Activated naive CD8-positive, alpha-beta T cell treated with anti-CD3 and anti-CD28 coated beads, Interleukin-2, amount 50 U/mL, for 24 hours (primary cell): ENCODE measurements at regions not wholly inside any gene's neighbourhood (a gene's known extent, or its start where the extent isn't known, plus 50 kb on each side); places are given as distances from the start of the nearest gene placed in this dataset.

ENCODE experiments used
- ATAC-seq: fragments of 150-1000 bp; cut with Tn5 transposase; one replicate; pipeline ENCODE4 v1.10.0; 2021
- DNase-seq: peaks from one replicate; pipeline ENCODE4 v3.0.0; 2021
- H3K27ac Mint-ChIP-seq: one replicate; pipeline ENCODE4 v1.8.0; 2021; ENCODE audit warnings: mild to moderate bottlenecking, mixed read lengths
- H3K27me3 Mint-ChIP-seq: one replicate; pipeline ENCODE4 v1.8.0; 2021; ENCODE audit warnings: mixed read lengths
- H3K36me3 Mint-ChIP-seq: one replicate; pipeline ENCODE4 v1.8.0; 2021; ENCODE audit warnings: low read depth, mixed read lengths
- H3K4me1 Mint-ChIP-seq: one replicate; pipeline ENCODE4 v1.8.0; 2021; ENCODE audit warnings: mixed read lengths
- H3K4me3 Mint-ChIP-seq: one replicate; pipeline ENCODE4 v1.8.0; 2021; ENCODE audit warnings: mild to moderate bottlenecking, moderate library complexity, mixed read lengths
- H3K9me3 Mint-ChIP-seq: one replicate; pipeline ENCODE4 v1.8.0; 2021; ENCODE audit warnings: mixed read lengths

DNA sequence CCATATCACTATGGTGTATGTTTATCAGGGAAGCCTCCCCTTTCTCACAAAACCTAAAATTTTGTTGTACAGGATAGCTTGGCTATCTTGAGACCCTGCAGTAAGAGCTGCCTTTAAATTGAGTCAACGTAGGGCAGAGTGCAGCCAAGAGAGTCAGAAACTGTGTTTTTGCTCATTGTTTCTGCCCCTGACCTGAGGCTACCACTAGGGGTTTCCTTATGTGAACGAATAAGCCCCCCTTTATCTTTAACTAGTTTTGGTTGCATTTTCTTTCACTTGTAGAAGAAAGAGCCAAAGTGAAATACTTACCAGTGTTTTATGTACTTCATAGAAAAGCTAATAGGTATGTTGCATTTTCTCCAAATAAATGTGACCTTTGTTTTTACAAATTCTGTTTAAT is 149.9 kb upstream of the TMC3 start:
- no peaks in the 10 kb centered on the region for H3K9me3 Mint-ChIP-seq
- H3K27me3 Mint-ChIP-seq, result peaks cover 2% of the 10 kb centered on the region
- DNase-seq, result no peak
- H3K4me1 Mint-ChIP-seq, result no peaks in the 10 kb centered on the region
- ATAC-seq, result no peak
- no peak overlapping the region for H3K4me3 Mint-ChIP-seq
- H3K27ac Mint-ChIP-seq, result no peak overlapping the region
- no peaks in the 10 kb centered on the region for H3K36me3 Mint-ChIP-seq

DNA sequence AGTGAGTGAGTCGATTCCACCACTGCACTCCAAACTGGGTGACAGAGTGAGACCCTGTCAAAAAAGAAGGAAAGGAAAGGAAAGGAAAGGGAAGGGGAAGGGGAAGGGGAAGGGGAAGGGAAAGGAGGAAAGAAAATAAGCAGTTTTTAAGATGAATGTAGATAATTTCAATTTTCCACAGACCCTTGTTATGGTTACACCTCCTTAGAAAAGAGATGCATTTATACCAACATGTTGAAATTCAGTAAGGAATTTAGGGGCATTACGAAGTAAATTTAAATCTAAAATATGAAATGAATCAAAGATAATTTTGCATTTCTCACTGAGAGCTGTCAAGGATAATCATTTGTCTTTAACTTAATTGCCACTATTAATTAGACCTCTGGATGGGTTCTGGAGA is 146.5 kb upstream of the TMC3 start:
- no peak overlapping the region for H3K4me3 Mint-ChIP-seq
- DNase-seq (no peak), ATAC-seq (no peak)
- H3K9me3 Mint-ChIP-seq, result no peaks in the 10 kb centered on the region
- no peaks in the 10 kb centered on the region for H3K4me1 Mint-ChIP-seq
- peaks cover 5% of the 10 kb centered on the region for H3K27me3 Mint-ChIP-seq
- H3K36me3 Mint-ChIP-seq, result no peaks in the 10 kb centered on the region
- no peak overlapping the region for H3K27ac Mint-ChIP-seq

DNA sequence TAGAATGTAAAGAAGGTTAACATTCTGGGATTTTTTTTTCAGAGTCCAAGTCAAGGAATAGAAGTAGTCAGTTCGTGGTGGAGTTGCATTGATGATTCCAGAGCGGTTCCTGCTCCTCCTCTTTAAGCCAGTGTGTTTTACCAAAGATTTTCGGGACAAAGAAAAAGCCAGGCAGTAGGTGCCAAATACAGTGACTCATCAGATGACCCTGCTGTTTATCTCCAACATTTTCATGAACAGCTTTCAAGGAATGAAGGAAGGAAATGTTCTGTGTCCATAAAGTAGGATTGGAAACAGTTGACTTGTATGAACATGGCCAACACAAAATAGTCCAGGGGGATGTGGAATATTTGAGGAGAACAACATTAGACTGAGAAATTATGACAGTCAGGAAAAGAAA is 142.4 kb upstream of the TMC3 start:
- no peak for DNase-seq
- Mint-ChIP-seq H3K27me3 (peaks cover 6% of the 10 kb centered on the region), H3K36me3 (no peaks in the 10 kb centered on the region), H3K9me3 (no peaks in the 10 kb centered on the region), H3K27ac (no peak overlapping the region), H3K4me1 (no peaks in the 10 kb centered on the region), H3K4me3 (no peak overlapping the region)
- ATAC-seq, result no peak

DNA sequence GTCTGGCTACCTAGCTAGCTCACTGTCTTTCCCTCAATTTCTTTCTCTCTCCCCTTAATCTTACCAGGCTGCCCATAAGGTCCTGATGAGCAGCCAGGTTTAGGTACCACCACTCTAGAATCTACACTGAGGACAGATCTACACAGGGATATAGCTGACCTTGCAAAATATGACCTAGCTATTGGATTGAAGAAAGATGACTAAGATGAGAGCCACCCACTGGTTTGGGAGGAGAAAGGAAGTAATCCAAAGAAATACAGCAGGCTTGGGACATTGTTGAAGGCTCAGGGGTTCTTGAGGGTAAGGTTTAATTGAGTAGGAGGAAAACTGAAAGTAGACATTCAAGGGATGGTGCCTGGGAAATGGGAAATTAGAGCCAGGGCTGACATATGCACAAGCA is 142.0 kb upstream of the TMC3 start:
- DNase-seq, result no peak

DNA sequence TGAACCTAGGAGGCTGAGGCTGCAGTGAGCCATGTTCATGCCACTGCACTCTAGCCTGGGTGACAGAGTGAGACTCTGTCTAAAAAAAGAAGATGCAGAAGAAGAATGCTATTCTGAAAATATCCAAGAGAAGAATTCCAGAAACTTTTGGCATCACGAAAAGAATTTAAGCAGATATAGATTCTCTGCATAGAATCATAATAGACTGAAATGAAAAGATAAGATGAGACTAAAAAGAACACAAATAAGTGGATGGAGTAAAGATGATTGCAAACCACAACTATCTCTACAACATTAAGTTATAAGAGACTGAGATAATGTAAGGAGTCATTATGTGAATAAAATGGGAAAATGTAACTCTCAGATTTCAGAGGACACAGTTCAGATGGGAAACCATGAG is 140.7 kb upstream of the TMC3 start:
- Mint-ChIP-seq H3K4me3 (no peak overlapping the region), H3K27me3 (peaks cover 6% of the 10 kb centered on the region)
- ATAC-seq, result no peak

More for the DNA sequence above, 142.0 kb upstream of the TMC3 start:
- H3K27me3 Mint-ChIP-seq, result peaks cover 6% of the 10 kb centered on the region
- H3K27ac Mint-ChIP-seq, result no peak overlapping the region
- no peaks in the 10 kb centered on the region for H3K9me3 Mint-ChIP-seq
- no peaks in the 10 kb centered on the region for H3K36me3 Mint-ChIP-seq
- H3K4me3 Mint-ChIP-seq, result no peak overlapping the region
- no peak for ATAC-seq
- H3K4me1 Mint-ChIP-seq, result no peaks in the 10 kb centered on the region

DNA sequence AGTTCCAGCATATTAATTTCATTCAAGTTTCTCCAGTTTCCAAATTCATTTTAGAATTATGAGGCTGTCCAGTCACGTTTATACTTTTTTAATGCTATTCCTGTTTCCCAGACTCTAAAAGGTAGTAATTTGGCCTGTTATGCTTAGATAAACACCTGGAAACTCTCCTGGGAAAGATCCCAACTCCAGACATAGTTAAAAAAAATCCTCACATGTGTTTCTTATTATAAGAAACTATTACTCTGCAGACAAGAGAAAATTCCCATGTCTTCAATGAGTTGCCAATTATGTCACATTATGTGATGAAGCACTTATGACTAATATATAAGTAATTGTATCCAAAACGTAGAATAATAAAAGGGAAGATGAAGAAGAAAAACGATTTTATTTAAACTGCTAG is 137.1 kb upstream of the TMC3 start:
- ATAC-seq (no peak), DNase-seq (no peak)
- no peaks in the 10 kb centered on the region for H3K9me3 Mint-ChIP-seq
- H3K4me1 Mint-ChIP-seq, result no peaks in the 10 kb centered on the region
- H3K27me3 Mint-ChIP-seq, result peaks cover 2% of the 10 kb centered on the region
- H3K36me3 Mint-ChIP-seq, result no peaks in the 10 kb centered on the region
- no peak overlapping the region for H3K27ac Mint-ChIP-seq
- H3K4me3 Mint-ChIP-seq, result no peak overlapping the region

More for the DNA sequence above, 140.7 kb upstream of the TMC3 start:
- H3K4me1 Mint-ChIP-seq, result no peaks in the 10 kb centered on the region
- no peak for DNase-seq
- no peaks in the 10 kb centered on the region for H3K36me3 Mint-ChIP-seq
- no peaks in the 10 kb centered on the region for H3K9me3 Mint-ChIP-seq
- H3K27ac Mint-ChIP-seq, result no peak overlapping the region

DNA sequence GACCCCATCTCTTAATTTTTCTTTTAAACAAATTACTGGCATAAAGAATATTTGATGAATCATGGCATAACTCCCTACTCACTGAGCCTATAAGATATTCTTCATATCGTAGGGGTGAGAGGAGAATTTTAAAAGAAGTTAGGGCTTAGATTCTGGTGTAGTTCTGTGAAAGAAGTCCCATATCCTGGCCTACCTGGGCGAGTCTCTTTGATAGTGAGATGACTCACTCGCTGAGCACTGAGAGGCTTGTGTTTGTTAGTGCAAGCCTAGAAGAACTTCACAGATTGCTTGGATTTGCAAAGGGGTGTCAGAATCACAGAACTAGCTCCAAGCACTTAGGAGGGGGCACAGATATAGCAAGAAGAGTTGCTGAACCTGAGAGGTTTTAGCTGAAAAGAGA is 133.8 kb upstream of the TMC3 start:
- H3K4me1 Mint-ChIP-seq, result no peaks in the 10 kb centered on the region
- no peak overlapping the region for H3K27ac Mint-ChIP-seq
- no peak for ATAC-seq
- H3K27me3 Mint-ChIP-seq, result no peaks in the 10 kb centered on the region
- no peaks in the 10 kb centered on the region for H3K9me3 Mint-ChIP-seq
- DNase-seq, result no peak
- H3K4me3 Mint-ChIP-seq, result no peak overlapping the region
- no peaks in the 10 kb centered on the region for H3K36me3 Mint-ChIP-seq

DNA sequence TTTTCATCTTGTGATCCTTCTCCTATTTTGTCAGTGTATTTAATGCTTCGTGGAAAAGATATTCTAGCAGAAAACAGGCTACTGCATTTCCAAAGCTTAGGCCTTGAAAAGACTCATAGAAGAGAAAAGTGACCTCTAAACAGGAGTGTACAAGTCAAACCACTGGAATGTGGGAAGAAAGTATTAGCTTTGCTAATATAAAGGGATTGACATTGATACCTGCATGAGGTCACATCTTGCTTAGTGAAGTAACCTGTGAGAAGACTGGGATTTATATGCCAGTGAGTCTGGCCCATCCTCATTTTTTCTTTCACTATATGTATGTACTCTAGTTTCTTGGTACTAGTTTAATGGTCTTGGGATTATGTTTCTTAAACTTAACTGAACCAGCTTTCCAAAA is 132.9 kb upstream of the TMC3 start:
- DNase-seq (no peak), ATAC-seq (no peak)
- H3K4me1 Mint-ChIP-seq, result no peaks in the 10 kb centered on the region
- H3K4me3 Mint-ChIP-seq, result no peak overlapping the region
- no peak overlapping the region for H3K27ac Mint-ChIP-seq
- H3K36me3 Mint-ChIP-seq, result no peaks in the 10 kb centered on the region
- H3K9me3 Mint-ChIP-seq, result no peaks in the 10 kb centered on the region
- no peaks in the 10 kb centered on the region for H3K27me3 Mint-ChIP-seq

DNA sequence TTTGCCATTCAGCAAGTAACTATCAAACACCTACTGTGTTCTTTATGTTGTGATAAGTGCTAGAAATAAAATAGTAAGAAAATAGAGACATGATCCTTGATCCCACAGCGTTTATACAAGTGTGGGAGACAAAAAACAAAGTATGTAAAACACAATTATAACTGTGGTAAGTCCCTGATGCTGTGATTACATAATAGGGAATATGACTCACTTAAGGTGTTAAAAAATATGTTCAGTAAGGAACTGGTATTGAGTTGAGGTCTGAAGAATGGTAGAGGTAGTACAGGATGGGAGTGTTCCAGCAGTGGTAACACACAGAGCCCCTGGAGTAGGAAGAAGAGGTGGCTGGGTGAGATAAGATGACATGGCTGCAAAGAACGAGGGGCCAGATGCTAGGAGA is 132.1 kb upstream of the TMC3 start:
- DNase-seq (no peak), ATAC-seq (no peak)
- H3K36me3 Mint-ChIP-seq, result no peaks in the 10 kb centered on the region
- H3K4me1 Mint-ChIP-seq, result no peaks in the 10 kb centered on the region
- no peaks in the 10 kb centered on the region for H3K9me3 Mint-ChIP-seq
- H3K27ac Mint-ChIP-seq, result no peak overlapping the region
- H3K4me3 Mint-ChIP-seq, result no peak overlapping the region
- no peaks in the 10 kb centered on the region for H3K27me3 Mint-ChIP-seq

DNA sequence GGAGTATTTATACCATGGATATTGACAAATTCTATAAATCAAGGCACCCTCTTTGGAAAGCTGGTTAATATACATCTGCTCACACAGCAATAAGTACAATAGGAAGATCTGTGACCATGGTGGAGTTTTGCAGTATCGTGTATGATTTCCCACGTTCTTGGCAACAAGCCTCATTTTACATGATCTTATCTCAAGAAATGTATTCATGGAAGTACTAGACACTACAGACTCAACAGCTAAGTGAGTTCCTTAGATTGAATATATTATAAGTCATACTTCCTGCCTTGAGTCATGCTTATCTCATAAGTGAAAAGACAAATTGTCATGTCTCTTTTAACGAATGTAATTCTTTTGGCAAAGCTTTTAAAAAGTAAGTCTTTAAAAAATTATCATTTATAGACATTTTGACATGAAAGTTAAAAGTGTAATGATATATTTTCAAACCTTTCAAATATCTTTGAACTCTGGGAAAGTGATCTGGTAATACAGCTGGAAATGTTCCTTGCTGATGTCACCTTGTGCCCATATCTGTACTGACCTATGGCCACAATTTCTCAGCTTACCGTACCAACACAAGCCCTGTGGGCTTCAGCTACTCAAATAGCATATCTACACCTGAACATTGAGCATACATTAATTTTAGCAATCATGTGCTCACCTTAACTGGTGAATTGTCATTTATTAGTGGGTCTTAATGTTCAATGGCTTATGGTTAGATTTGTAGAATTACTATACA is 130.3 kb upstream of the TMC3 start:
- DNase-seq, result no peak
- ATAC-seq, result no peak
- H3K4me3 Mint-ChIP-seq, result no peak overlapping the region
- no peaks in the 10 kb centered on the region for H3K4me1 Mint-ChIP-seq
- no peaks in the 10 kb centered on the region for H3K9me3 Mint-ChIP-seq
- no peak overlapping the region for H3K27ac Mint-ChIP-seq
- H3K36me3 Mint-ChIP-seq, result no peaks in the 10 kb centered on the region
- H3K27me3 Mint-ChIP-seq, result no peaks in the 10 kb centered on the region

DNA sequence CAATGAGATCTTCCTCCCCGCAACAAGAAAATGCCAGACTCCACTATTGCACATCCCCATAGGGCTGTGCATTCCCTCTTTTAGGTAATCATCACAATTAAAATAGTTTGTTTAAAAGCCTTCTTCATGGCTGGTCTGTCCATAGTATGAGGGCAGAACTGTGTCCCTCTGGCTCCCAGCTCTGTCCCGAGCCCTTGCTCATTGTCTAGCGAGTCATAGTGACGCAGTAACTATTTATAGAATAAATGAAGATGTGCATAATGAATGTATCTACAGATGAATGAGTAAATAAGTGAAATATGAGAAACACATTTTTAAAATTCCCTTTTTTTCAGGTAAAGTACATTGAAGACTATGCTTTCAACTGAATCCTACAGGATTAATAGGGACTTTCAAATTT is 128.4 kb upstream of the TMC3 start:
- DNase-seq (no peak), ATAC-seq (no peak)
- no peak overlapping the region for H3K27ac Mint-ChIP-seq
- H3K4me1 Mint-ChIP-seq, result no peaks in the 10 kb centered on the region
- no peaks in the 10 kb centered on the region for H3K27me3 Mint-ChIP-seq
- no peaks in the 10 kb centered on the region for H3K36me3 Mint-ChIP-seq
- no peak overlapping the region for H3K4me3 Mint-ChIP-seq
- no peaks in the 10 kb centered on the region for H3K9me3 Mint-ChIP-seq

DNA sequence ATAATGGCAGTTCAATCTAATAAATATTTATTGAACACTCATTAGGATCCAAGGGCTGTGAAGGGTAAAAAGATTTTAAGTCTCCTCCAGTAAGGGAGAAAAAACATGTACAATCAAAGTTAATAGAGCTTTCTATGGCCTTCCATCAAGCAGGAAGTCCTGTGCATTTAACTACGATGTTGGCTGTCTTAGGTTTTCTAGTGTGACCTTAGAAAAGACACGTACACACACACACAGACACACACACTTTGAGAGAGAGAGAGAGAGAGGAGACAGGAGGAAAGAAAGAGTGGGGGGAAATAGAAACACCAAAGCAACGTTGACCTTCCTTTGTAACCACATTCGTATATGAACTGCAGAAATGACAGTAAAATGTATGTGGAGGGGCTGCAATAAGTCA is 126.1 kb upstream of the TMC3 start:
- H3K4me3 Mint-ChIP-seq, result no peak overlapping the region
- ATAC-seq, result no peak
- no peaks in the 10 kb centered on the region for H3K4me1 Mint-ChIP-seq
- H3K27me3 Mint-ChIP-seq, result no peaks in the 10 kb centered on the region
- no peak overlapping the region for H3K27ac Mint-ChIP-seq
- H3K36me3 Mint-ChIP-seq, result no peaks in the 10 kb centered on the region
- no peaks in the 10 kb centered on the region for H3K9me3 Mint-ChIP-seq
- no peak for DNase-seq

DNA sequence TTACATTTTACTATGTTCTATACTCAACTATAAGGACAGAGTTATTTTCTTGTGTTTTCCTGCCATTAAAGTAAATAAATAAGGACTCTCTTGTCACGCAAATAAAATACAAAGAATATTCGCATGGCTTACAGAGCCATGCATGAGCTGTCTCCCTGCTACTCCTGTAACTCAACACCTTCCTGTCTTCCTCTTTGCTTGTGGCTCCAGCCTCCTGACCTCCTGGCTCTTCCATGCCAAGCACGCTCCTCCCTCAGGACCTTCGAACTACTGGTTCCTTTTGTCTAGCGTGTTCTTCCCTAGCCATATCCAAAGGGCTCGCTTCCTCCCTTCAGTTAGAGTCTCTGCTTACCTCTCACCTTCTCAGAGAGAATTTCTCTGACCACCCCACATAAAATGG is 124.3 kb upstream of the TMC3 start:
- DNase-seq (no peak), ATAC-seq (no peak)
- no peak overlapping the region for H3K27ac Mint-ChIP-seq
- no peaks in the 10 kb centered on the region for H3K9me3 Mint-ChIP-seq
- H3K36me3 Mint-ChIP-seq, result no peaks in the 10 kb centered on the region
- H3K27me3 Mint-ChIP-seq, result no peaks in the 10 kb centered on the region
- no peaks in the 10 kb centered on the region for H3K4me1 Mint-ChIP-seq
- H3K4me3 Mint-ChIP-seq, result no peak overlapping the region

DNA sequence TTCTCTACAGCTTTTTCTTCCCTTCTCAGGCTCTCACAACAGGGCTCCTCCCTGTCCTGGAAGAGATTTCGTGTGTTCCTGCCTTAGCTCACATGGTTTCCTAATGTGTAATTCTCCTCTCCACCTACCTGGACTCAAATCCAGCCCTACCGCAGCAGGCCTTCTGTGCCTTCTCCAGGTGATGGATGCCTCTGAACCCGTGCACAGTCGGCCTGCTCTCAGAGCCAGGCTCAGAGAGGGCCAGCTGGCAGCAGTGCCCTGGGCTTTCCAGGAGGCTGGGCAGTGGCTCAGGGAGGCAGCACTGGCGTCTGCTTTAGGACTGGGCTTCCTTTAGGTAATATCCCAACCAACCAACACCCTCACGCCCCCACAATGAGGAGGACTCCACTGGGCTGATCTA is 123.2 kb upstream of the TMC3 start:
- no peaks in the 10 kb centered on the region for H3K4me1 Mint-ChIP-seq
- H3K9me3 Mint-ChIP-seq, result no peaks in the 10 kb centered on the region
- no peaks in the 10 kb centered on the region for H3K27me3 Mint-ChIP-seq
- H3K4me3 Mint-ChIP-seq, result no peak overlapping the region
- no peak overlapping the region for H3K27ac Mint-ChIP-seq
- DNase-seq, result no peak
- no peaks in the 10 kb centered on the region for H3K36me3 Mint-ChIP-seq
- ATAC-seq, result no peak

DNA sequence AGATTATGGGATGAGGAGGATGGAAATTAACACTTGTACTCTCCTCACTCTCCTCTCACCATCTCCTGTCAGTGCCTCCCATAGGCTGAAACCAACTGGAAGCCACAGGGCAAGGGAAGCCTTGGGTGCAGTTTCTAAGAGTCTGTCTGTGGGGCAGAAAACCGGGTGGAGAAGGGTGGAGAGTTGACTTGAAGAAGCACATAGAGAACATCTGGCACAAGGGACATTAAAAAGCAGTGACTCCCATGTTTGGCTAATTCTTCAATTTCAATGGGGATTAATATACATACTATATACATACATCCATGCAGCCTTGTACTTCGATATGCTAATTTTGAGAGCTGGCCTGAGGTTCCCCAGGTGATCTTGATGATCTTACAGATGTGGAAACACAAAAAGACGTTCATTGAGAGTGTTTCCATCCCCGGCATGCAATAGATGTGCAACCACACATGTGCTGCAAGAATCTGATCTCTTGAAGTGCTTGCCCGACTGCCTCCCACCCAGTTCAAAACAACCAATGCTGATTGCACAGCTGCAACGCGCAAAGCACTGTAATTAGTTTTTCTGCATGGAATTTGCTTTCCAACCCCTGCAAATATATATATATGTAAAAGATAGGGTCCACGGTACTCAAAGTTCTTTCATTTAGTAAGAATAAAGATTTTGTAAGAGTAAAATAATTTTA is 121.9 kb upstream of the TMC3 start:
- no peaks in the 10 kb centered on the region for H3K9me3 Mint-ChIP-seq
- DNase-seq (no peak), ATAC-seq (no peak)
- H3K4me3 Mint-ChIP-seq, result no peak overlapping the region
- no peaks in the 10 kb centered on the region for H3K36me3 Mint-ChIP-seq
- H3K27me3 Mint-ChIP-seq, result peaks cover 2% of the 10 kb centered on the region
- no peak overlapping the region for H3K27ac Mint-ChIP-seq
- H3K4me1 Mint-ChIP-seq, result no peaks in the 10 kb centered on the region
